CD14-positive monocyte (primary cell): ENCODE measurements at regions not wholly inside any gene's neighbourhood (a gene's known extent, or its start where the extent isn't known, plus 50 kb on each side); places are given as distances from the start of the nearest gene placed in this dataset.

ENCODE experiments used
- DNase-seq, 3 donors: peaks; one replicate each; pipeline ENCODE4 v3.0.0-alpha.2; 2011 to 2022
- H2AFZ ChIP-seq: 2 replicates; pipeline ENCODE4 v1.6.0; 2012; ENCODE audit warnings: mild to moderate bottlenecking, low read depth, low read length, inconsistent platforms; ENCODE audit not compliant: insufficient read depth, poor library complexity, severe bottlenecking
- H3K27ac ChIP-seq, 2 donors: 1 replicate in 1 of 2; 2 replicates in 1 of 2; pipeline ENCODE4 v1.5.1; 2012 to 2013; ENCODE audit warnings: low read length in 2 of 2, control low read depth in 1 of 2, inconsistent platforms in 1 of 2, low read depth in 1 of 2, mild to moderate bottlenecking in 1 of 2
- H3K27me3 ChIP-seq, 2 donors: one replicate each; pipeline versions ENCODE4 v1.6.0 to v1.6.1; 2011 to 2013; ENCODE audit warnings: low read length in 2 of 2; ENCODE audit not compliant: control insufficient read depth in 2 of 2, insufficient read depth in 2 of 2
- H3K36me3 ChIP-seq, 2 donors: replicated peaks in 1 of 2; 1 replicate in 1 of 2; 2 replicates in 1 of 2; pipeline versions ENCODE4 v1.5.1 to v1.6.1; 2012 to 2013; ENCODE audit warnings: low read length in 2 of 2, control low read depth in 1 of 2, inconsistent platforms in 1 of 2, mild to moderate bottlenecking in 1 of 2; ENCODE audit not compliant: insufficient read depth in 2 of 2, control insufficient read depth in 1 of 2
- H3K4me1 ChIP-seq, 2 donors: 1 replicate in 1 of 2; 2 replicates in 1 of 2; pipeline versions ENCODE4 v1.5.1 to v1.6.1; 2012 to 2013; ENCODE audit warnings: low read length in 2 of 2, control low read depth in 1 of 2, inconsistent platforms in 1 of 2, mild to moderate bottlenecking in 1 of 2, moderate library complexity in 1 of 2; ENCODE audit not compliant: insufficient read depth in 2 of 2, control insufficient read depth in 1 of 2
- H3K4me2 ChIP-seq: replicated peaks from 2 replicates; pipeline ENCODE3; 2012; ENCODE audit warnings: low read length, moderate library complexity, mild to moderate bottlenecking; ENCODE audit not compliant: poor library complexity, severe bottlenecking; ENCODE audit errors: extremely low read depth
- H3K4me3 ChIP-seq, 3 experiments: fragments of 200-600 bp in 1 of 3; sonication (generic) in 1 of 3; replicated peaks in 1 of 3; 1 replicate in 2 of 3; 2 replicates in 1 of 3; pipeline ENCODE4 v1.5.1; 2011 to 2013; ENCODE audit warnings: low read length in 3 of 3, mild to moderate bottlenecking in 3 of 3, control low read depth in 2 of 3, low read depth in 2 of 3, inconsistent platforms in 1 of 3, moderate library complexity in 1 of 3
- H3K79me2 ChIP-seq: 2 replicates; pipeline ENCODE4 v1.6.0; 2012; ENCODE audit warnings: mild to moderate bottlenecking, control low read depth, inconsistent platforms, low read length, moderate library complexity; ENCODE audit not compliant: insufficient read depth
- H3K9ac ChIP-seq: 2 replicates; pipeline ENCODE4 v1.6.0; 2017; ENCODE audit warnings: low read length, mild to moderate bottlenecking; ENCODE audit not compliant: insufficient read depth, poor library complexity, severe bottlenecking
- H3K9me3 ChIP-seq, 2 donors: replicated peaks in 1 of 2; 1 replicate in 1 of 2; 2 replicates in 1 of 2; pipeline versions ENCODE4 v1.5.1 to v1.6.1; 2012 to 2013; ENCODE audit warnings: low read length in 2 of 2, control low read depth in 1 of 2; ENCODE audit not compliant: control insufficient read depth in 1 of 2, insufficient read depth in 1 of 2
- H4K20me1 ChIP-seq: 2 replicates; pipeline ENCODE4 v1.6.0; 2012; ENCODE audit warnings: mild to moderate bottlenecking, low read length, control low read depth, moderate library complexity; ENCODE audit not compliant: insufficient read depth
- H3K27ac Mint-ChIP-seq, 7 donors: one replicate each; pipeline ENCODE4 v1.8.0; 2020; ENCODE audit warnings: mild to moderate bottlenecking in 7 of 7, mixed read lengths in 7 of 7, moderate library complexity in 6 of 7, inconsistent platforms in 2 of 7
- H3K27me3 Mint-ChIP-seq, 3 donors: one replicate each; pipeline ENCODE4 v1.8.0; 2021 to 2022; ENCODE audit warnings: low read depth in 3 of 3, mild to moderate bottlenecking in 3 of 3, mixed read lengths in 3 of 3, moderate library complexity in 3 of 3, inconsistent platforms in 1 of 3
- H3K36me3 Mint-ChIP-seq, 2 donors: one replicate each; pipeline ENCODE4 v1.8.0; 2020; ENCODE audit warnings: mixed read lengths in 2 of 2, inconsistent platforms in 1 of 2, mild to moderate bottlenecking in 1 of 2
- H3K4me1 Mint-ChIP-seq: one replicate; pipeline ENCODE4 v1.8.0; 2020; ENCODE audit warnings: mild to moderate bottlenecking, mixed read lengths
- H3K4me3 Mint-ChIP-seq, 2 donors: one replicate each; pipeline ENCODE4 v1.8.0; 2020; ENCODE audit warnings: mild to moderate bottlenecking in 2 of 2, mixed read lengths in 2 of 2, moderate library complexity in 1 of 2
- H3K9me3 Mint-ChIP-seq, 7 donors: one replicate each; pipeline ENCODE4 v1.8.0; 2020 to 2022; ENCODE audit warnings: mixed read lengths in 7 of 7, mild to moderate bottlenecking in 6 of 7, moderate library complexity in 6 of 7, inconsistent platforms in 2 of 7
- WGBS: methylation state at CpG from one replicate; pipeline ENCODE4 v1.1.5; 2013; ENCODE audit warnings: missing lambda C conversion rate; ENCODE audit not compliant: insufficient coverage; 5-methylcytosine and 5-hydroxymethylcytosine counted together
- intact Hi-C, 2 donors: fragments of 100-400 bp; cut with micrococcal nuclease; formaldehyde crosslinking; loops; one replicate each; pipeline versions ENCODE4 v1.15.0 to v1.15.1; 2023
- TF ChIP-seq, protein P1 (sequence below): fragments of 200-600 bp; IDR thresholded peaks from one replicate; pipeline ENCODE4 v1.8.0; 2022; ENCODE audit warnings: antibody characterized with exemption, mild to moderate bottlenecking

DNA sequence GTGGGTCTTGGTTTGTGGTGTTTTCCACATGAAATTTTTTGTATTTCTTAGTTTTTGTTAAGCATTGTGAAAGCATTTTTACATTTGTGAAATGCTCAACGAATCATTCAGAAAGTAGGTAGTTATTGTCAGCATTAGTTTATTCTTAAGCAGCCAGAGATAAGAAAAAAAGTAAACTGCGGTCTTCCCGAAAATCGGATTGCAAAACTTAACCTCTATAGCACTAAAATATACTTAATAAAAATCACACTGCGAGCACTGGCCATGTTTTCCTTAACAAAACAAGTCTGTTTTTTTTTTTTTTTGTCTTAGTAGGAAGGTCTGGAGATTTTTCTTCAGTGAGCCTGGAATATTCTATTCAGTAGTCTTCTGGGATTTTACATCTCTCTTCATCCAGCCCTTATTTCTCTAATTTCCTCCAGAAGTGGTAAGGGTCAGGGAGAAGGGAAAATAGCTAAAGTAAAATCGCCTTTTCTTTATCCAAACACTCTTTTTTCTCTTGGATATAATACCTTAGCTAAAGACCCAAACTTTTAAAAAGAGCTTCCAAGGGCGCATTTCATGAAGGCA lies 289.9 kb downstream of the DMAC1 start:
- H3K27ac Mint-ChIP-seq = no peak overlapping the region
- no CpG with 5 or more reads among the region's 7 CpGs for WGBS
- H3K9me3 Mint-ChIP-seq = peaks cover 0 to 4% (median 0%) of the 10 kb centered on the region in 7 donors

DNA sequence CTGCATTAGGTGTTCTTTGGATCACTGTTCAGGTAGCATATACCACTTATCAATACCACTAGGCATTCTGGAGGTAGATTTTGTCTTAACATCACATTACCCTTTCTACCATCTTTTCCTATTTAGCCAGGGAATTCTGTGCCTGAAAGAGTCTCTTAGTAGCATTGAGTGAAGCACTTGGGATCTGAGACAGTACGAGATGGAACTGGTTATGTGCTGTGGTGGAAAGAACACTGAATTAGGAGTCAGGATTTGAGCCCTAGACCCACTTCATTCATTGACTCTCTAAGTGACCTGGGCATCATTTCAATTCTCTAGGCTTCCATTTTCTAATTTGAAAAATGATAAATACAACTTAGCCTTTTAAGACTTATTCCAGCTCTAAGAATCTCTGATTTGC lies 291.1 kb downstream of the DMAC1 start:
- Histone ChIP-seq H2AFZ (no peak overlapping the region), H3K4me3 (no peak overlapping the region), H4K20me1 (no peaks in the 10 kb centered on the region), H3K4me2 (no peak overlapping the region), H3K36me3 (no peaks in the 10 kb centered on the region), H3K4me1 (no peaks in the 10 kb centered on the region), H3K9ac (no peak overlapping the region), H3K9me3 (no peaks in the 10 kb centered on the region), H3K27ac (no peak overlapping the region), H3K27me3 (no peaks in the 10 kb centered on the region), H3K79me2 (no peaks in the 10 kb centered on the region)
- no peaks in the 10 kb centered on the region for H3K4me1 Mint-ChIP-seq
- DNase-seq = no peak
- H3K36me3 Mint-ChIP-seq = no peaks in the 10 kb centered on the region
- peaks cover 0 to 4% (median 0%) of the 10 kb centered on the region in 7 donors for H3K9me3 Mint-ChIP-seq
- intact Hi-C loops = no loop called here
- no peak overlapping the region for H3K4me3 Mint-ChIP-seq
- H3K27ac Mint-ChIP-seq = no peak overlapping the region
- TF ChIP-seq, protein P1, sequence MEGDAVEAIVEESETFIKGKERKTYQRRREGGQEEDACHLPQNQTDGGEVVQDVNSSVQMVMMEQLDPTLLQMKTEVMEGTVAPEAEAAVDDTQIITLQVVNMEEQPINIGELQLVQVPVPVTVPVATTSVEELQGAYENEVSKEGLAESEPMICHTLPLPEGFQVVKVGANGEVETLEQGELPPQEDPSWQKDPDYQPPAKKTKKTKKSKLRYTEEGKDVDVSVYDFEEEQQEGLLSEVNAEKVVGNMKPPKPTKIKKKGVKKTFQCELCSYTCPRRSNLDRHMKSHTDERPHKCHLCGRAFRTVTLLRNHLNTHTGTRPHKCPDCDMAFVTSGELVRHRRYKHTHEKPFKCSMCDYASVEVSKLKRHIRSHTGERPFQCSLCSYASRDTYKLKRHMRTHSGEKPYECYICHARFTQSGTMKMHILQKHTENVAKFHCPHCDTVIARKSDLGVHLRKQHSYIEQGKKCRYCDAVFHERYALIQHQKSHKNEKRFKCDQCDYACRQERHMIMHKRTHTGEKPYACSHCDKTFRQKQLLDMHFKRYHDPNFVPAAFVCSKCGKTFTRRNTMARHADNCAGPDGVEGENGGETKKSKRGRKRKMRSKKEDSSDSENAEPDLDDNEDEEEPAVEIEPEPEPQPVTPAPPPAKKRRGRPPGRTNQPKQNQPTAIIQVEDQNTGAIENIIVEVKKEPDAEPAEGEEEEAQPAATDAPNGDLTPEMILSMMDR = no peak
- no peaks in the 10 kb centered on the region for H3K27me3 Mint-ChIP-seq
- WGBS = no CpG with 5 or more reads among the region's 1 CpG

More for the DNA sequence above, 289.9 kb downstream of the DMAC1 start:
- Histone ChIP-seq H4K20me1 (no peaks in the 10 kb centered on the region), H3K9ac (no peak overlapping the region), H3K4me3 (no peak overlapping the region), H3K79me2 (no peaks in the 10 kb centered on the region), H3K4me2 (no peak overlapping the region), H3K36me3 (no peaks in the 10 kb centered on the region), H3K9me3 (no peaks in the 10 kb centered on the region), H3K27ac (no peak overlapping the region), H2AFZ (no peak overlapping the region), H3K4me1 (no peaks in the 10 kb centered on the region), H3K27me3 (no peaks in the 10 kb centered on the region)
- no peak for DNase-seq
- Mint-ChIP-seq H3K27me3 (no peaks in the 10 kb centered on the region), H3K4me1 (no peaks in the 10 kb centered on the region), H3K4me3 (no peak overlapping the region), H3K36me3 (no peaks in the 10 kb centered on the region)
- TF ChIP-seq, protein P1 = no peak
- intact Hi-C loops = no loop called here
